GM20000 (cell line): ENCODE measurements at regions not wholly inside any gene's neighbourhood (a gene's known extent, or its start where the extent isn't known, plus 50 kb on each side); places are given as distances from the start of the nearest gene placed in this dataset.

Experiments
- DNase-seq: peaks from one replicate; pipeline ENCODE4 v3.0.0; 2012; ENCODE audit warnings: low spot score
- TF ChIP-seq, protein P1 (sequence below): IDR thresholded peaks from 2 replicates; pipeline ENCODE4 v1.5.1; 2012; ENCODE audit warnings: mild to moderate bottlenecking, control low read depth; ENCODE audit errors: extremely low read depth, missing control alignments

DNA sequence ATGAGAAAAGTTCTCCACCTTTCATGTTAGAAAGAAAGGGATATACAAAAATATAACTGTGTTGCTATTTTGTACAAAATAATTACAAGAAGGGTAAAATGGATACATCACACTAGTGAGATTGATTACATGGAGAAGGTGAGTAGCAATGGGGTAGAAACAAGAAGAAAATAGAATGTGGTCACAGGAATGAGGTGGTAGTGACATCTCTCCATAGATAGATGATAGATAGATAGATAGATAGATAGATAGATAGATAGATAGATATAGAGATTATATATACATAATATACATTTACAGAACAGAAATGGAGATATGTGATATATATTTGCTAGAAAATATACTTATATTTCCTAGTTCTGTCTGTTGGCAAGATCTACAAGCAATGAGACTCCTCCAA, 95.3 kb upstream of the RGPD4 start:
- DNase-seq, result no peak
- TF ChIP-seq, protein P1, sequence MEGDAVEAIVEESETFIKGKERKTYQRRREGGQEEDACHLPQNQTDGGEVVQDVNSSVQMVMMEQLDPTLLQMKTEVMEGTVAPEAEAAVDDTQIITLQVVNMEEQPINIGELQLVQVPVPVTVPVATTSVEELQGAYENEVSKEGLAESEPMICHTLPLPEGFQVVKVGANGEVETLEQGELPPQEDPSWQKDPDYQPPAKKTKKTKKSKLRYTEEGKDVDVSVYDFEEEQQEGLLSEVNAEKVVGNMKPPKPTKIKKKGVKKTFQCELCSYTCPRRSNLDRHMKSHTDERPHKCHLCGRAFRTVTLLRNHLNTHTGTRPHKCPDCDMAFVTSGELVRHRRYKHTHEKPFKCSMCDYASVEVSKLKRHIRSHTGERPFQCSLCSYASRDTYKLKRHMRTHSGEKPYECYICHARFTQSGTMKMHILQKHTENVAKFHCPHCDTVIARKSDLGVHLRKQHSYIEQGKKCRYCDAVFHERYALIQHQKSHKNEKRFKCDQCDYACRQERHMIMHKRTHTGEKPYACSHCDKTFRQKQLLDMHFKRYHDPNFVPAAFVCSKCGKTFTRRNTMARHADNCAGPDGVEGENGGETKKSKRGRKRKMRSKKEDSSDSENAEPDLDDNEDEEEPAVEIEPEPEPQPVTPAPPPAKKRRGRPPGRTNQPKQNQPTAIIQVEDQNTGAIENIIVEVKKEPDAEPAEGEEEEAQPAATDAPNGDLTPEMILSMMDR, result no peak

DNA sequence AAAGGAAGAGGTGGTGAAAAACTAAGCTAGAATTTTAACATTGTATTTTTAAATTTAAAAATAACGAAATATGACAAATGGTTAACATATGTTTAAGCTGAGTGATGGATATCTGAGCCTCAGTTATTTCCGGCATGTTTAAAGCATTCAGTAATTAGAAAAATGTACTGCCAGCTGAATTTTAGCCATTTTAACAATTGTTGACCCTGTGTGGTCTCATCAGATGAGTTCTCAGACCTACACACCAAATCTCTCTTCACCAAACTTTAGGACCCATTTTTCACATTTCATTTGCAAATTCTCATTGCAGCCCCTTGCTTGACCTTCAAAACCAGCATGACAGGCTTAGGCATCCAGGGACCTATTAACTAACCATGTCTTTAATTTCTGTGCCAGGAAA, 91.5 kb upstream of the RGPD4 start:
- DNase-seq, result no peak
- TF ChIP-seq, protein P1, result no peak

DNA sequence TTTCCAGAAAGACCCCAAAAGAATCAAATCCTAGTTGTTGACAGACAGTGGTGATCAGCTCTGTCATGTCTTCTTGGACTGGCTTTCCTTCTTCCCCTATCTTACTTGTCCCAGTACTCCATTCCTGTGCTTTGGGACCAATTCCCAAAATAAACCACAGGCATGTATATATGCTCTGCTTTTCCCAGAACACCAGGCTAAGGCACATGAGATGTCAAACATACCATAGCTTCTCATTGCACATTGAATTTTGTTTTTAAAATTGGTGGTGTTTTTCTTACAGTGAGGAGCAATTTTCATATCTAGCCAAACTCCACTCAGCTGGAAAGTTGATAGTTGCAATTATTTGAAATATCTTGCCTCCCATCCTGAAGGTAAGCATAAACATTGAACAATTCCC, 88.9 kb upstream of the RGPD4 start:
- DNase-seq, result no peak
- TF ChIP-seq, protein P1, result no peak

DNA sequence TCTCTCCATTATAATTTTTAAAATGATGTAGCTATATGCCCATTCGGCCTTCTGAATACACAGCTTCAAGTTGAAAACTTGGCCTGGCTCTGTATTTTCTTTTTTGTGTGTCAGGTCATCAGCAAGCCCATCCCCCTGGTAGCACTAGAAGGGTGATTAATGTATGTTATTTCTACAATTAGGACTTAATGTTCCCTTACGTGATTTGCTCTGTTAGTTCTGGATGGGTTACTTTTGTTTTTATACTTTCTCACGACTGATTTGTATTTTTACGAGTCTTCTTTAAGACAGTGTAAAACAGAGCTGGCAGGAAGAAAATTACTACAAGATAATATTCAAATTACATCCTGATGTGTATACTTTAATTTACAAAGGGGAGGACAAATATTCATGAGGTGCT, 88.4 kb upstream of the RGPD4 start:
- TF ChIP-seq, protein P1, result no peak
- DNase-seq, result no peak

DNA sequence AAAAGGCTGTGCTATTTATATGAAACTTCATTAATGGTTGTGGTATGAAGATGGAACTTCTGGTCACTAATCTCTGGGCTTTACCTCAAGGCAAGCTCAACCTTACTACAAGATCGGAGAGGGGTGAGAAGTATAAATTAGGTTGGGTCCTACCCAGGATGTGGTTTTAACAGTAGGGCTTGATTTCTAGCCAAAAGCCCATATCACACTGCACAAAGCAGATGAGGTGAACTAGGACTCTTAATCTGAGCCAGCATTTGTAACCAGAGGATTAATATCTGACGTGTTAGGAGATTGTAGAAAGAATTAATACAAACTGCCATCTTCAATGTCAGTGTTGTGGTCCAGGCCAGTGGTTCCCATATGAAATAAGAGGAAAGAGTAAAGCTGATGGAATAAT, 86.4 kb upstream of the RGPD4 start:
- DNase-seq, result no peak
- TF ChIP-seq, protein P1, result no peak

DNA sequence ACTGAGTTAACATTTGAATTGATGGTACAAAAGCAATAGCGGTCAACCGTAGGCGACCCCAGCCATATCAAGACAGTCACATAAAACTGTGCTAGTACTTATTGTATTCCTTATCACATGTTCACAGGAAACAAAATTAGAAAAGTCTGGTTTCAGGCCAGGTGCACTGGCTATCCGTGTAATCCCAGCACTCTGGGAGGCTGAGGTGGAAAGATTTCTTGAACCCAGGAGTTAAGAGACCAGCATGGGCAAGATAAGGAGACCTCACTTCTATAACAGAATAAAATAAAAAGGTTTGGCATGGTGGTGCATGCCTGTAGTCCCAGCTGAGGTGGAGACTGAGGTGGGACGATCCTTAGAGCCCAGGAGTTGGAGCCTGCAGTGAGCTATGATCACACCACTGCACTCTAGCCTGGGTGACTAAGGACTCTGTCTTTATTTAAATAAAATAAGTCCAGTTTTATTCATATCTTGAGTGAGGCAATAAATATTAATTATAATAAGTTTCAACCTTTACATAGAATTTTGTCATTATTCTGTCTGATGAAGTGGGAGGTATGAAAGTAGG, 84.1 kb upstream of the RGPD4 start:
- TF ChIP-seq, protein P1, result no peak
- no peak for DNase-seq

DNA sequence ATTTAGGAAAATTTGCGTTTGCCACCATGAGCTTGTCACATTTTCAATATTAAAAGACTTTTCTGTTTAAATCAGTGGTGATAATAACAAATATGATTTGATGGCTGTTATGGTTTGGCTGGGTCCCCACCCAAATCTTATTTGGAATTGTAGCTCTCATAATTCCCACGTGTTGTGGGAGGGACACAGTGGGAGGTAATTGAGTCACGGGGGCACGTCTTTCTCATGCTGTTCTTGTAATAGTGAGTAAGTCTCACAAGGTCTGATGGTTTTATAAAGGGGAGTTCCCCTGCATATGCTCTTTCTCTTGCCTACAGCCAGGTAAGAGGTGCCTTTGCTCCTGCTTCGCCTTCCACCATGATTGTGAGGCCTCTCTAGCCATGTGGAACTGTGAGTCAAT, 83.4 kb upstream of the RGPD4 start:
- TF ChIP-seq, protein P1, result no peak
- no peak for DNase-seq
